ENCODE measurements at regions not wholly inside any gene's neighbourhood (a gene's known extent, or its start where the extent isn't known, plus 50 kb on each side); places are given as distances from the start of the nearest gene placed in this dataset.

- Mint-ChIP-seq H3K27me3 (ENCODE audit: low read depth) (peaks cover 3% of the 10 kb centered on the region), H3K4me1 (peaks cover 5% of the 10 kb centered on the region), H3K36me3 (ENCODE audit: low read depth) (no peaks in the 10 kb centered on the region), H3K27ac (ENCODE audit: unreplicated experiment) (no peak overlapping the region), H3K4me3 (no peak overlapping the region), H3K9me3 (peaks cover 2% of the 10 kb centered on the region)
- DNase-seq (ENCODE audit: low read depth, low spot score) = no peak
- TF ChIP-seq CTCF (conservative IDR thresholded peaks at IDR 0.05) = peak; percentile 29
Observed at GRCh38 chr17:28247671-28248555, 71.1 kb upstream of the TMEM97 start.

- no peak for DNase-seq (ENCODE audit: low read depth, low spot score)
- Mint-ChIP-seq H3K36me3 (ENCODE audit: low read depth) (no peaks in the 10 kb centered on the region), H3K9me3 (peaks cover 2% of the 10 kb centered on the region), H3K27ac (ENCODE audit: unreplicated experiment) (no peak overlapping the region), H3K27me3 (ENCODE audit: low read depth) (peaks cover 5% of the 10 kb centered on the region), H3K4me3 (no peak overlapping the region), H3K4me1 (peaks cover 5% of the 10 kb centered on the region)
- no peak for TF ChIP-seq CTCF (conservative IDR thresholded peaks at IDR 0.05)
Observed at GRCh38 chr17:28249706-28250105, 69.3 kb upstream of the TMEM97 start.

- Mint-ChIP-seq H3K4me1 (peaks cover 5% of the 10 kb centered on the region), H3K4me3 (no peak overlapping the region), H3K27ac (ENCODE audit: unreplicated experiment) (no peak overlapping the region), H3K36me3 (ENCODE audit: low read depth) (no peaks in the 10 kb centered on the region), H3K9me3 (peaks cover 2% of the 10 kb centered on the region), H3K27me3 (ENCODE audit: low read depth) (peaks cover 9% of the 10 kb centered on the region)
- TF ChIP-seq CTCF (conservative IDR thresholded peaks at IDR 0.05) = no peak
- no peak for DNase-seq (ENCODE audit: low read depth, low spot score)
Observed at GRCh38 chr17:28252436-28252835, 66.6 kb upstream of the TMEM97 start.

- no peak for DNase-seq (ENCODE audit: low read depth, low spot score)
- H3K27me3 Mint-ChIP-seq (ENCODE audit: low read depth) = peaks cover 9% of the 10 kb centered on the region
- H3K9me3 Mint-ChIP-seq = peaks cover 2% of the 10 kb centered on the region
- H3K4me1 Mint-ChIP-seq = peaks cover 5% of the 10 kb centered on the region
- no peak for TF ChIP-seq CTCF (conservative IDR thresholded peaks at IDR 0.05)
- H3K27ac Mint-ChIP-seq (ENCODE audit: unreplicated experiment) = no peak overlapping the region
- no peaks in the 10 kb centered on the region for H3K36me3 Mint-ChIP-seq (ENCODE audit: low read depth)
- H3K4me3 Mint-ChIP-seq = no peak overlapping the region
Observed at GRCh38 chr17:28253663-28254062, 65.3 kb upstream of the TMEM97 start.

GRCh38 chr17:28255616-28256015 is 63.4 kb upstream of the TMEM97 start:
- peaks cover 2% of the 10 kb centered on the region for H3K9me3 Mint-ChIP-seq
- no peak for TF ChIP-seq CTCF (conservative IDR thresholded peaks at IDR 0.05)
- H3K27me3 Mint-ChIP-seq (ENCODE audit: low read depth) = peaks cover 9% of the 10 kb centered on the region
- H3K27ac Mint-ChIP-seq (ENCODE audit: unreplicated experiment) = no peak overlapping the region
- H3K36me3 Mint-ChIP-seq (ENCODE audit: low read depth) = no peaks in the 10 kb centered on the region
- no peak overlapping the region for H3K4me3 Mint-ChIP-seq
- no peak for DNase-seq (ENCODE audit: low read depth, low spot score)
- peaks cover 5% of the 10 kb centered on the region for H3K4me1 Mint-ChIP-seq
